Muscle layer of colon (tissue), 2 donors: ENCODE measurements at regions not wholly inside any gene's neighbourhood (a gene's known extent, or its start where the extent isn't known, plus 50 kb on each side); places are given as distances from the start of the nearest gene placed in this dataset.

Source experiments
- H3K27ac ChIP-seq: one replicate; pipeline ENCODE4 v1.7.0; 2013; ENCODE audit warnings: low read depth, mild to moderate bottlenecking, low read length, moderate library complexity
- H3K27me3 ChIP-seq, 2 donors: one replicate each; pipeline ENCODE4 v1.7.0; 2013; ENCODE audit warnings: low read length in 2 of 2, mild to moderate bottlenecking in 2 of 2; ENCODE audit not compliant: insufficient read depth in 2 of 2, control insufficient read depth in 1 of 2
- H3K36me3 ChIP-seq: one replicate; pipeline ENCODE4 v1.7.0; 2013; ENCODE audit warnings: mild to moderate bottlenecking, low read length; ENCODE audit not compliant: insufficient read depth
- H3K4me1 ChIP-seq: one replicate; pipeline ENCODE4 v1.7.0; 2013; ENCODE audit warnings: mild to moderate bottlenecking, low read length; ENCODE audit not compliant: insufficient read depth
- H3K4me3 ChIP-seq, 2 donors: one replicate each; pipeline ENCODE4 v1.7.0; 2013; ENCODE audit warnings: low read length in 2 of 2, low read depth in 1 of 2, mild to moderate bottlenecking in 1 of 2, moderate library complexity in 1 of 2
- H3K9ac ChIP-seq: one replicate; pipeline ENCODE4 v1.7.0; 2013; ENCODE audit warnings: low read length
- H3K9me3 ChIP-seq: one replicate; pipeline ENCODE4 v1.7.0; 2013; ENCODE audit warnings: mild to moderate bottlenecking, low read length
- donor health status: abdominal sarcoma.
- donor health status: Adenocarcinoma of cecum.

- Histone ChIP-seq H3K4me1 (no peaks in the 10 kb centered on the region), H3K27me3 (no peaks in the 10 kb centered on the region), H3K9me3 (no peaks in the 10 kb centered on the region), H3K9ac (no peak overlapping the region), H3K4me3 (no peak overlapping the region), H3K36me3 (no peaks in the 10 kb centered on the region), H3K27ac (no peak overlapping the region)
Observed at GRCh38 chr18:4599312-4599711, 144.2 kb upstream of the DLGAP1 start.

- Histone ChIP-seq H3K4me1 (no peaks in the 10 kb centered on the region), H3K9me3 (no peaks in the 10 kb centered on the region), H3K4me3 (no peak overlapping the region), H3K9ac (no peak overlapping the region), H3K27me3 (no peaks in the 10 kb centered on the region), H3K36me3 (no peaks in the 10 kb centered on the region), H3K27ac (no peak overlapping the region)
Observed at GRCh38 chr18:4597301-4597700, 142.2 kb upstream of the DLGAP1 start.

- Histone ChIP-seq H3K27ac (no peak overlapping the region), H3K4me3 (no peak overlapping the region), H3K4me1 (no peaks in the 10 kb centered on the region), H3K27me3 (no peaks in the 10 kb centered on the region), H3K9me3 (no peaks in the 10 kb centered on the region), H3K36me3 (no peaks in the 10 kb centered on the region), H3K9ac (no peak overlapping the region)
Observed at GRCh38 chr18:4593895-4594294, 138.8 kb upstream of the DLGAP1 start.

- no peak overlapping the region for H3K9ac ChIP-seq
- H3K9me3 ChIP-seq: no peaks in the 10 kb centered on the region
Observed at GRCh38 chr18:4593459-4593858, 138.4 kb upstream of the DLGAP1 start.

GRCh38 chr18:4589056-4589800 is 134.1 kb upstream of the DLGAP1 start:
- Histone ChIP-seq H3K27ac (no peak overlapping the region), H3K27me3 (no peaks in the 10 kb centered on the region), H3K36me3 (no peaks in the 10 kb centered on the region), H3K4me1 (no peaks in the 10 kb centered on the region), H3K4me3 (no peak overlapping the region), H3K9ac (no peak overlapping the region), H3K9me3 (no peaks in the 10 kb centered on the region)

More at GRCh38 chr18:4593459-4593858, 138.4 kb upstream of the DLGAP1 start:
- no peaks in the 10 kb centered on the region for H3K36me3 ChIP-seq
- H3K4me1 ChIP-seq: no peaks in the 10 kb centered on the region
- no peaks in the 10 kb centered on the region for H3K27me3 ChIP-seq
- H3K4me3 ChIP-seq: no peak overlapping the region
- H3K27ac ChIP-seq: no peak overlapping the region

GRCh38 chr18:4587204-4587603 is 132.1 kb upstream of the DLGAP1 start:
- Histone ChIP-seq H3K4me1 (no peaks in the 10 kb centered on the region), H3K9me3 (no peaks in the 10 kb centered on the region), H3K27ac (no peak overlapping the region), H3K9ac (no peak overlapping the region), H3K36me3 (no peaks in the 10 kb centered on the region), H3K4me3 (no peak overlapping the region), H3K27me3 (no peaks in the 10 kb centered on the region)

- H3K9me3 ChIP-seq: no peaks in the 10 kb centered on the region
- no peak overlapping the region for H3K4me3 ChIP-seq
- no peak overlapping the region for H3K9ac ChIP-seq
- no peaks in the 10 kb centered on the region for H3K36me3 ChIP-seq
- no peaks in the 10 kb centered on the region for H3K4me1 ChIP-seq
- H3K27me3 ChIP-seq: no peaks in the 10 kb centered on the region
- H3K27ac ChIP-seq: no peak overlapping the region
Observed at GRCh38 chr18:4586731-4587130, 131.6 kb upstream of the DLGAP1 start.

GRCh38 chr18:4582431-4583335 is 127.6 kb upstream of the DLGAP1 start:
- Histone ChIP-seq H3K27ac (no peak overlapping the region), H3K4me1 (no peaks in the 10 kb centered on the region), H3K9ac (no peak overlapping the region), H3K9me3 (peaks cover 3% of the 10 kb centered on the region), H3K27me3 (no peaks in the 10 kb centered on the region), H3K4me3 (no peak overlapping the region), H3K36me3 (no peaks in the 10 kb centered on the region)

GRCh38 chr18:4581966-4582365 is 126.9 kb upstream of the DLGAP1 start:
- no peaks in the 10 kb centered on the region for H3K27me3 ChIP-seq
- no peak overlapping the region for H3K4me3 ChIP-seq
- H3K9ac ChIP-seq: no peak overlapping the region
- H3K27ac ChIP-seq: no peak overlapping the region
- H3K36me3 ChIP-seq: no peaks in the 10 kb centered on the region
- H3K4me1 ChIP-seq: no peaks in the 10 kb centered on the region
- H3K9me3 ChIP-seq: peaks cover 4% of the 10 kb centered on the region

GRCh38 chr18:4578449-4578848 is 123.3 kb upstream of the DLGAP1 start:
- no peak overlapping the region for H3K4me3 ChIP-seq
- peaks cover 4% of the 10 kb centered on the region for H3K9me3 ChIP-seq
- no peaks in the 10 kb centered on the region for H3K27me3 ChIP-seq
- H3K36me3 ChIP-seq: no peaks in the 10 kb centered on the region
- no peak overlapping the region for H3K9ac ChIP-seq
- H3K27ac ChIP-seq: no peak overlapping the region
- H3K4me1 ChIP-seq: no peaks in the 10 kb centered on the region

- Histone ChIP-seq H3K36me3 (no peaks in the 10 kb centered on the region), H3K27ac (no peak overlapping the region), H3K4me3 (no peak overlapping the region), H3K9ac (no peak overlapping the region), H3K9me3 (peaks cover 4% of the 10 kb centered on the region), H3K4me1 (no peaks in the 10 kb centered on the region), H3K27me3 (no peaks in the 10 kb centered on the region)
Observed at GRCh38 chr18:4573735-4574134, 118.6 kb upstream of the DLGAP1 start.
